Hematopoietic multipotent progenitor cell treated with erythropoietin and hydrocortisone succinate and interleukin-3 and kit ligand, for 15 days (in vitro differentiated cells): ENCODE measurements at regions not wholly inside any gene's neighbourhood (a gene's known extent, or its start where the extent isn't known, plus 50 kb on each side); places are given as distances from the start of the nearest gene placed in this dataset.

Experiments
- DNase-seq: peaks from one replicate; pipeline ENCODE4 v3.0.0-alpha.2; 2015; ENCODE audit warnings: low spot score

GRCh38 chr6:90868656-90869055 lies 281.8 kb upstream of the MAP3K7 start:
- DNase-seq: no peak

- DNase-seq: no peak
These were observed 281.4 kb upstream of the MAP3K7 start for GRCh38 chr6:90868256-90868655.

GRCh38 chr6:90865513-90865912 lies 278.6 kb upstream of the MAP3K7 start:
- DNase-seq: no peak

GRCh38 chr6:90863043-90863442 lies 276.2 kb upstream of the MAP3K7 start:
- no peak for DNase-seq

GRCh38 chr6:90860822-90861601 lies 274.1 kb upstream of the MAP3K7 start:
- DNase-seq: no peak

GRCh38 chr6:90859612-90860011 lies 272.7 kb upstream of the MAP3K7 start:
- no peak for DNase-seq

GRCh38 chr6:90859056-90859455 lies 272.2 kb upstream of the MAP3K7 start:
- DNase-seq: no peak

GRCh38 chr6:90849686-90850085 lies 262.8 kb upstream of the MAP3K7 start:
- no peak for DNase-seq

- no peak for DNase-seq
These were observed 260.0 kb upstream of the MAP3K7 start for GRCh38 chr6:90846824-90847223.

- no peak for DNase-seq
These were observed 248.8 kb upstream of the MAP3K7 start for GRCh38 chr6:90835596-90836212.

GRCh38 chr6:90829311-90829710 lies 242.4 kb upstream of the MAP3K7 start:
- no peak for DNase-seq

- no peak for DNase-seq
These were observed 233.6 kb upstream of the MAP3K7 start for GRCh38 chr6:90820436-90820835.

- no peak for DNase-seq
These were observed 232.6 kb upstream of the MAP3K7 start for GRCh38 chr6:90819483-90819882.

GRCh38 chr6:90818163-90818562 lies 231.3 kb upstream of the MAP3K7 start:
- no peak for DNase-seq

- DNase-seq: no peak
These were observed 229.9 kb upstream of the MAP3K7 start for GRCh38 chr6:90816764-90817163.

- DNase-seq: no peak
These were observed 224.8 kb upstream of the MAP3K7 start for GRCh38 chr6:90811596-90812226.

- no peak for DNase-seq
These were observed 222.2 kb upstream of the MAP3K7 start for GRCh38 chr6:90809035-90809434.

- no peak for DNase-seq
These were observed 221.2 kb upstream of the MAP3K7 start for GRCh38 chr6:90807791-90808701.

GRCh38 chr6:90805619-90806155 lies 218.8 kb upstream of the MAP3K7 start:
- no peak for DNase-seq

GRCh38 chr6:90803956-90804355 lies 217.1 kb upstream of the MAP3K7 start:
- no peak for DNase-seq

- no peak for DNase-seq
These were observed 208.2 kb upstream of the MAP3K7 start for GRCh38 chr6:90795078-90795477.

GRCh38 chr6:90793771-90794170 lies 206.9 kb upstream of the MAP3K7 start:
- DNase-seq: no peak
